ENCODE measurements at regions not wholly inside any gene's neighbourhood (a gene's known extent, or its start where the extent isn't known, plus 50 kb on each side); places are given as distances from the start of the nearest gene placed in this dataset.
"Not testable (repeated sequence)": the region's sequence is repeated elsewhere in the genome, so short reads cannot be mapped to it uniquely, and the experiment has no call there.

DNA sequence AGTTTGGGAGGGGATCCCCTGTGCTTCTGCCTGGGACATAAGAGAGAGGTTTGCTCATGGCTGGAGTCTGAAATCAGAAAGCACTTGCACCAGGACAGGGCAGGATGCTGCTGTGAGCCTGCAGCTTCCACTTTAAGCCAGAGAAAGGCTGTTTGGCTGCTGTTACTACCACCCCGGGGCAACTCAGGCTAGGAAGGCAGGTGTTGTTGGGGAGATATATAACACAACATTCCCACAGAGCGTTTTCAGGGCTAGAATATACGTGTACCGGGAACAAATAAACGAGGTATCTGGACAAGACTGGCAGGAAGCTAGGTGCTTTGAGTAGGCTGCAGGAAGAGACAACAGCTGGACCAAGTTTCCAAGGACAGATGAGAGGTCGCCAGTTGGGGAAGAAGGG, 313.3 kb upstream of the CCL2 start:
- no peak for DNase-seq (ENCODE audit: low read depth in 2 of 2)

DNA sequence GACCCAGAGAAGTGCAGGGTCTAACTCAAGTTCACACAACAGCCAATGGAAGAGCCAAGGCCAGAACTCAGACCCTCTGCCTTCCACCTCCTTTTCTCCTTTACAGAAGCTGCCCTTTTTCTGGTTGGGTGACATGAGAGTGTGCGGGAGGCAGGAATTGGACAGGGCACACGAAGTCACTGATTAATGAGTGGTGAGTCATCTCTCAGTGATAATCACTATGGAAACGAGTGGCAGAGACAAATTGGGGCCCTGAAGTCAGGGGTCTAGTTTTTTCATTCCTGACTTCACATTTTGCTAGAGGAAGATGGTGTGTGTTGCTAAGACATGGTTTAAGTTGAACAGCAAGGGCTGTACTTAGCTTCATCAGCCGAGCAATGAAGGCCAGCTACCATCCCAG, 312.7 kb upstream of the CCL2 start:
- no peak for DNase-seq (ENCODE audit: low read depth in 2 of 2)

DNA sequence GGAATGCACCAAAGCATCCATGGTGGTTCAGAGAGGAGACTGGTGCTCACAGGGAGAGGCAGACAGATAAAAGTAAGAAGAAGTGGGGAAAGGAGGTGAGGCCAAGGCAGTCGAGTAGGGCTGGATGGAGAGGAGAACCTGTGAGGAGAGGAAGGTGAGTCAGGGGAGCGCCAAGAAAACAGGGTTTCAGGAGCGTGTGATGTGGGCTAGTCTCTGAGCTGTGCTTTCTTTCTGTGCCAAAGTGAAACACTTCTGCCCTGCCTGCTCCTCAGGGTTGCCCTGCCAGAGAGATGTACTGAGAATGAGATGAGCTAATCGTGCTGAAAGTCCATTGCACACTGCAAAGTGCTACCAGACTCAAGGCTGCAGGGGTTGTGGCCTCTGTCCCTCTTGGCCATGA, 310.7 kb upstream of the CCL2 start:
- DNase-seq (ENCODE audit: low read depth in 2 of 2): no peak

DNA sequence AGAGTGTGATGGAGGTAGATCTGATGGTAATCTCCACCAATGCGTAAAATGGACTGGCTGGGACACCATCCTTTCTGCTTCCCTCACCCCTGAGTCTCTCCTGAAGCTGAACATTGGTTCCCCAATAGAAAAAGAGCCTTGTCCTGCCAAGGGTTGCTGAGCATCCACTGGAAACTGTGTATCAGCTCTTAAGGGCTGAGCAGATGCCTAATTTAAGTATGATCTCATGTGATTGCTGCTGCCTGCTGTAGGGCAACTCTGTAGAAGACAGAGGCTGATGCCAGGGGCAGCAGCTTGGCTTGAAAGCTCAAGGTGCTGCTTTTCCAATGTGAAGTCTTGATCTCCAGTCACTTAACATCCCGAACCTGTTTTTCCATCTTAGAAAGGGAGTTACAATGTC, 310.3 kb upstream of the CCL2 start:
- no peak for DNase-seq (ENCODE audit: low read depth in 2 of 2)

DNA sequence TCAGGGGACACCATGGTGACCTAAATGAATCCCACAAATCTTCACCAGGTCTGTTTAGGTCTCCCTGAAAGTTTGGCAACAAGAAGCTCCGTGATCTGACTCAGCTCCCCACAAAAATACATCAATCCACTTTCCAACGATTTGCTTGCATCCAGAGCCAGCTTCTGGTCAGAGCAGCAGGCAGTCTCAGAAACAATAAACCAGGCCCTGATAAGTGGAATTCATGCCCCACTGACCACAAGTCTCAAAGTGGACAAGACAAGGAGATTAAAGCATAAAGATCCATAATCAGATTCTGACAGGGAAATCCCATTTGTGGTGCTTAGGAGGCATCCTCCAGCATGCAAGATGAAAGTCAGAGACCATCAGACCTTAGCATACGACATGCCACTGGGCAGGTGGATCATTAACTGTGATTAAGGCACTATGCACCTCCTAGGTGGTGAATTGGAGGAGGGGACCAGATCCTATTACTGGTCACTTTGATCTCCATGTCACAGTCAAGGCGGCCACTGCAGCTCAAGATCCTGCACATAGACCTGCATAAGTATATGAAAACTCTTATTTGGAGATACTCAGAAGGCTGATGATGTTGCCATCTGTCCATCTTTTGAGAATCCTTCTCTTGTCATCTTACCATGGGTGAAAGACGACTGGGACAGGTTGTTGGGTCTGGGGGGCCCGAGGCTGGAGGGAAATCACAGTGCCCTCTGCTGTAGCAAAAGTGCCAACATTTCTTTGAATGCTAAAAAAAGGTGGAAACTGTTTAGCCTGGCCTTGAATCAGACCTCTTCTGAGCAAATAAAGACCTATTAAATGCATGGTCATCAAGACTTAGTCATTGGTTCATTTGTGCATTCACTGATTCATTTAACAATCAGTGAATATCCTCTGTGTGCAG, 309.2 kb upstream of the CCL2 start:
- DNase-seq (ENCODE audit: low read depth in 2 of 2): no peak

DNA sequence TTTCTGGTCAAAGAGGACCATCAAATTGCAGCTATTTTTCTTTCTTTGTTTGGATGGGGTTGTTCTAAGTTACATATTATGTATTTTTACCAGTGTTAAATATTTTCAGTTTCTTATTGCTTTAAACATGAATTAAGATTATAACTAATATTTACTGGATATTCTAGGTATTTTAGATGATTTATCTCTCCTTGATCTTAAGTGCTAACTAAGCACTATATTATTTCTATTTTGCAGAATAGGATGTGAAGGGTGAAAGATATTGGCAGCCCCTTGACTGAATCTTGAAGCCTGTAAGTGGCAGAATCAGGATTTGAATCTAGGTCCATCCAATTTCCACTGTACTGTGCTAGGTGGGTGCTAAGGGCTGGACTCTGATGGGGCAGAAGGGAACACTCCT, 307.3 kb upstream of the CCL2 start:
- no peak for DNase-seq (ENCODE audit: low read depth in 2 of 2)

DNA sequence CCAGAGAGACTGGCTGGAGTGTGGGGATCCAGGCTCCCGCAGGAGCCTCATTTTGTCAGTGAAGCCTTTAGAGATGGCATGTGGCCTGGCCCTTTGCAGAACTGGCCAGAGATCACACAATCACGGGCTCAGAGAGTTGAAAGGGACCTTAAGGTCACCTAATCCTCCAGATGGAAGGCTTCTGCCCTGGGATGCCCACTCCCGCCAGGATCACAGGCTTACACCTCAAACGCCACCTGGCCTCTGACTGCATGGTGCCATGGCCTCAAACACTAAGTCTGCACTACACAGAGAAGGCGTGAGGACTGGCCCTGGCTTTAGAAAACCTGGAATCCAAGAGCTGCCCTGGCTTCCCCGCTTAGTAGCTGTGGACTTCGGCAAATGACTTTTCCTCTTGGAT, 306.8 kb upstream of the CCL2 start:
- no peak for DNase-seq (ENCODE audit: low read depth in 2 of 2)

DNA sequence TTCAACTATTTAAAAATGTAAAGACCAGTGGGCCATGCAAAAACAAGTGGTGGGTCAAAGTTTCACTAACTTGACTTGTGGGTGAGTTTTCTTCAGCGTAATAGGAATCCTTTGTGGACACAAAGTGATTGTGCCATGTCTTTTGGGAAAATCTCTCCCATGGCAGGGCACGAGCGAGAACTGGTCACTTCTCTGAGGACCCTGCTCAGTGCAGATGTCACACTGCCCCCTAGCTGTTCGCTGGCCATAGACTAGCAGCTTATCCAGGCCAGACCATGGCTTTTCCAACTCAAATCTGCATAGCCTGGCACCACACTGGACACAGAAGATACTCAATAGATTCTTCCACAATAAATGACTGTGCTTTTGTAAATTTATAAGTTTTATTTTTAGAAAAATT, 306.0 kb upstream of the CCL2 start:
- no peak for DNase-seq (ENCODE audit: low read depth in 2 of 2)

DNA sequence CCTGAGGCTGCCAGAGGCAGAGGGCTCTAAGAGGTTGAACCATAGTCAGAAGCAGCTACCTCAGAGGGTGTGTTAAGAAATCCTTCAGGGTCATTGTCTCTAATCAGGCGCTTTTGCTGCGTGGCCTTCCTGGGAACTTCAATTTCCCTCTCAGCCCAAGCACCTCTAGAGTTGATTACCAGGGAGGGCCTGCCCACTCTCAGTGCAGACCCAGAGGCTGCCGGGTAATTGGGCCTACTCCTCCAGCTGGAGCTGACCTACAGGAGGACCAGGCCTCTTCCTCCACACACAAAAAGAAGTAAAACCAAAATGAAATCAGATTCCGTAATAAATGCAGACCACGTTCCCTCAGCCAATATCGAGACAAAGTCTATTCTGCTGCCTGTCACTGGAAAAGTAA, 305.0 kb upstream of the CCL2 start:
- DNase-seq (ENCODE audit: low read depth in 2 of 2): no peak

DNA sequence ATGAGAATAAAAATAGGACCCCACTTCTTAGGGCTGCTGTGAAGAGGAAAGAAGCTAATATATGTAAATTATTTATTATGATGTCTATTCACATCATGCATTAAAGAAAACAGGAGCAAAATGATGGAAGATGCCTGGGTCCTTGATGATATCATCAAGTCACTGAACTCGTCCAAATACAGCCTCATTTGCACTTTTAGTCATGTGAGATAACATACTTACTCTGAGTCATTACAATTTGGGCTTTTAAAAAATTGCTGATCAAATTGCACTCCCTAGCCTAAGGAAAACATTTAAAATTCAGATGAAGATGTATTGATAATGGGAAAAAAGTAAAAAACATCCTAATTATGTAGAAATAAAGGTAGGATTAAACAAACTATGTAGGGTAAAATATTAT, 302.7 kb upstream of the CCL2 start:
- no peak for DNase-seq (ENCODE audit: low read depth in 2 of 2)

DNA sequence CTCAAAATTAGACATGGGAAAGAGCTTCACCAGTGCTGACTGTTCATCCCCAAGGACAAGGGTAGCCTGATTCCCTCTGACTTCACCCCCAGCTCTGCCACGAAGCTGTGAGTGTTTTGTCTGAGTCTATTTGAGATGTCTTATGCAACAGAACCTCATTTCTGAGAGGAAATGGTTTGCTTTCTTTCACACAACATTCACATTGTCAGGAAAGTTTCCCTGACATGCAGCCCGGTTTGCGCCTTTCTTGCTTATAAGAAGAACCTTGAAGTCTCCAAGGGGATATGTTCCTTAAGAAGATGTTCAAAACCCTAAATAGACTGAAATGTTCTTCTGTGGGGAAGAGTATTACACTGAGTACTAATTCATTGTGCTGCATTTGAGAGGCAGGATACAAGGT, 300.5 kb upstream of the CCL2 start:
- no peak for DNase-seq (ENCODE audit: low read depth in 2 of 2)

DNA sequence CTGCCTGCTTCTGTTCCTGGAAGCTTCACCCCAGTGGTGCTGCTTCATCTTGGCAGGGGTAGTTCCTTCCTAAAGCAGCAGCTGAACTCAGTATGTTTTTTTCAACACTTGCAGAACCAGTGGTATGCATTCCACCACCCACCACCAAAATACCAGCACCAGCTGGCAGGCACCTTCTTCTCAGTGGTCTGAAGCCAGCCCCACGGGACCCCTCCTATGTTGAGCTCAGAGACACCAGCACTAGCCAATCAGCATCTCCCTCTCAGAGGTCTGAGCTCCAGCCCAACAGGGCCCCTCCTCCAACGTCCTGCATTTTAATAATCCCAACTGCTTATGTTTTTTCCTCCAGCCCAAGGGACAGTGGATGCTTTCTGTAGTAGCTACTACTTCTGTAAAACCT, 299.6 kb upstream of the CCL2 start:
- DNase-seq (ENCODE audit: low read depth in 2 of 2): no peak

DNA sequence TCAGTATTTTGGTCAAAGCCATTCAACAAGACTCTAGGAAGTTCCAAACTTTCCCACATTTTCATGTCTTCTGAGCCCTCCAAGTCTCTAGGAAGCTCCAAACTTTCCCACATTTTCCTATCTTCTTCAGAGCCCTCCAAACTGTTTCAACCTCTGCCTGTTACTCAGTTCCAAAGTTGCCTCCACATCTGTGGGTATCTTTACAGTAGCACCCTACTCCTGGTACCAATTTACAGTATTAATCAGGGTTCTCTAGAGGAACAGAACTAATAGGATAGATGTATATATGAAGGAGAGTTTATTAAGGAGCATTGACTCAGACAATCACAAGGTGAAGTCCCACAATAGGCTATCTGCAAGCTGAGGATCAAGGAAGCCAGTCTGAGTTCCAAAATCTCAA, 296.0 kb upstream of the CCL2 start:
- DNase-seq (ENCODE audit: low read depth in 2 of 2): not testable (repeated sequence)

DNA sequence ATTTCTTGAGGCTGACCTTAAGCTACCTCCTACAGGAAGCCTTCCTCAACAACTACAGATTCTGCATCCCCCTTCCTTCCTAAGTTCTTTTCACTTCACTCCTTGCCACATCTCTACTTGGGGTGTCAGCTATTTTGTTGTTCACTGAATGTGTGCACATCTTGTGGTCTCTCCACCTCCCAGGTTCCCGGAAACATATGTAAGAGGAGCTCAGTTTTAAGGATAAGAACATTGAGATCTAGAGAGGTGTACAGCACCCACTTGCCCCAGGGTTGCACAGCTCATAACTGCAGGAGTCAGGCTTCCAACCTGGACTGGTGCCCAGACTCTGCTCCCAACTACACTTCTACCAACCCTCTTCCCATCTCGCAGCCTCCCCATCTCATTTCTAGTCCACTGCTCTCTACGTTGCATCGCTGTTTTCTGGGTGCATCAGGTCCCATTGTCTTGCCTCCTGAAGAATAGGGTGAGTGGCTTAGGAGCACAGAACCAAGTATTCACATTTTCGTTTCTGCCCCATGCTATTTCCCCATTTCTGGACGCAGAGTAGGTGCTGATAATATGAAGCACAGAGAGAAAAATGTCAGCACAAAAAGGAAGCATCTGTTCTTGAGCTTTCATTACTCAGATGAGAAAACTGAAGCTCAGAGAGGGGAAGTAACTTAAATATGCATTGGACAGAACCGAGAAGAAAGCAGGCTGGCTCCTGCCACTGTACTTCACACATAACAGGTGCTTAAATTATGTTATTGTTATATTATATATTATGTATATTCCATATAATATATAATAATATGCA, 292.0 kb upstream of the CCL2 start:
- no peak for DNase-seq (ENCODE audit: low read depth in 2 of 2)

DNA sequence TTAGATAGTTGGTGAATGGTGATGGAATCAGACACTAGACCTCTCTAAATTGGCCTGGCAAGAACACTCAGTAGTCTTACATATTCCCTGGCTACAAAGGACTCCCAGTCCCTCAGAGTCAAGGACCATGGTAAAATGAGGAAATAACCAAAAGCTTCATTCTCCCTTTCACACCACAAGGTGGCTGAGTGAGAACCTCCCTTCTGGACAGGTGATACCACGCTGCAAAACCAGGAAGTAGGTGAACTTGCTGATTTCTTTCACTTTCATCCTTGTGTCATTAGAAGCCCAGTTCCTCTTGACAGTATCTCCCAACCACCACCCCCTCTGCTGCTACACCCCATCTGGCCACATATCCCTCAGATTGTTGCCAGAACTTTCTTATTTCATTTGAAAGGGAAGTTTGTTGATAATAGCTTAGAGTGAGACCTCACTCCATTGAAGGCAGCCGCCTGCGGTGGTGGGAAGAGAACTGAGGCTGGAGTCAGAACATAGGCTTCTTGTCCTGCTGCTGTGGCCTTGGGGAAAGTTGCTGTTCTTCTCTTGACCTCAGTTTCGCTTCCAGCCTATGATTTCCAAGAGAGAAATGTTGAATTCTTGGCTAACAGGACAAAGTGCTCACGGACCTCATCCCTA, 290.6 kb upstream of the CCL2 start:
- DNase-seq (ENCODE audit: low read depth in 2 of 2): no peak

DNA sequence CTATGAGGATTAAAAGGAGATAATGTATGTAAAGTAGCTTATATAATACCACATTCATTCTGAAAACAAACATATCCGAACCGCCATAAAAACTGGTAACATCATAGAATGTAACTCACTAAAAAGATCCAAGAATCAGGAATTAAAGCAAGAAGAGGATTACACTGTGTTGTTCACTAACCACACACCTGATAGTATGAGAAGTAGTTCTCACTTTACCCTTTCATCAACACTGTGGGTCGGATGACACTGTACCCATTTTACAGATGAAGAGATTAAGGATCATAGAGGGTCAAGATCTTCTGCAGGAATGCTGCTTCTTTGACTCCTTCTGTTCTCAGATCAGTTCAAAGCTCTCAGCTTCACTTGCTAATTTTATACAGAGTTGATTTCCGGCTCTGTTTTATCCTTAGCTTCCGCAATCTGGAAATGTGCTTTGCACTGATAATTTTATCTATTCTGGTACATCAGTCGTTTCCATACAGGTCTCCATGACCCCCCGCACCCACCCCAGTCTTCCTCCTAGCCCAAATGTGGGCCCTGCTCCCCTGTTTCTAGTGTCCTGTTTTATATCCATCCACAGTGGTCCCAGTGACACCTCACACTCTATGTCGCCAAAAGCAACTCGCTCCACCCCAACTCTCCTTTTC, 288.6 kb upstream of the CCL2 start:
- no peak for DNase-seq (ENCODE audit: low read depth in 2 of 2)

DNA sequence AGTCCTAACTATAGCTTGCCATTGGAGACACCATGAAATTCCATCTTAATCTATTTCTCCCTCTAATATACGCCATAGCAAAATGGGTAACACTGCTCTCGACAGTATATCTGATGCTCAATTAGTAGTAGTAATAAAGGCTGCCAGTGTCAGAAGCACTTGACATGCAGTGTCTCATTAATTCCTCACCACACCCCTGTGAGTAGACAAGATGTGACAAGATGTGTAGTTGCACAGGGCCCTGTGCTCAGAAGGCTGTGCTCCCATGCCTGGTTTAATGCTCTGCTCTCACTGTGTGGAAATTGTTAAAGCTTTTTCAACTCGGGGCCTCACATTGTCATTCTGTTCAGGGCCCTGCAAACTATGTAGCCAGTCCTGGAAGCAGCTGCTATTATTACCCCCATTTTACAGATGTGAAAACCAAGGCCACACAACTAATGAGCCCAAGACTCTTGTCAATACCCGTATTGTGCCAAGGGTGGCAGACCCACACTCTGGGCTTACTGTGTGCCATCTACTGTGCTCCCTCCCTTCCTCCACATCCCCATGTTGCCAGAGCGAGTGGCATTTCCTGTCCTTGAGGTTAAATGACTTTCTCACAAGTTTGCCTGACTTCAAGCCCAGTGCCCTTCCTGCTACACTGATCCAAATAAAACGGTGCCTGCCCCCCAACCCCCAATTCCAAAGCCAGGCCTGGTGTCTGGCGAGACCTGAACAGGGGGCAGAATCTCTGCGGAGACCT, 287.3 kb upstream of the CCL2 start:
- no peak for DNase-seq (ENCODE audit: low read depth in 2 of 2)

DNA sequence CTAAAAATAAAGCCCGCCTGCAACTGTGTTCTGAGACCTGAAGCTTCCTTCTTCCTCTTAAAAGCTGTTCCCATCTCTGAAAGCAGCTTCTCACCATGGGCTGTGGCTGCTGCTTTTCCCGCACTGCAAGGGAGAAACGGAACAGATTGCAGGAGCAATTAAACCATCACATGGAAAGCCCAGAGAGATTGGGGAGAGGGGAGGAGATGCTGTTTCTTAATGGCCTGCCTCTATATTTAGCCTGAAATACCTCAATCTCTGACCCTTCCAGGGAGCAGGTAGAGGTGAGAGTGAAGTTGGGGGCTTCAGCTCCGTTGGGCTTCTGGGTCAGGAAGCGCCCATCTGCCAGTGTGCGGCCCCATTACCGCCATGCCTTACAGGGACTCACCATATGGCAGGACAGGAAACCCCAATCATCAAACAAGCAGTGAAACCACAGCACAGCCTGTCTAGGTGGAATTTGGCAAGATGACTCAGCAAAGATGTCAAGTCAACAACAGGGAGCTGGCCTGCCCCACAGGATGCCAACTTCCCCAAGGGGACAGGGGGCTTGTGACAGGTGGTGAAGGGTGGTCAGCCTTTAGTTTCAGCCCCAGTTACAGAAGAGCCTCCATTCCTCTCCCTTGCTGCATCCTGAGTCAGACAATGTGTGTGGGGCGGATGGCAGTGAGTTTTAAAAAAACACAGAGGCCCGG, 286.6 kb upstream of the CCL2 start:
- DNase-seq (ENCODE audit: low read depth in 2 of 2): no peak

DNA sequence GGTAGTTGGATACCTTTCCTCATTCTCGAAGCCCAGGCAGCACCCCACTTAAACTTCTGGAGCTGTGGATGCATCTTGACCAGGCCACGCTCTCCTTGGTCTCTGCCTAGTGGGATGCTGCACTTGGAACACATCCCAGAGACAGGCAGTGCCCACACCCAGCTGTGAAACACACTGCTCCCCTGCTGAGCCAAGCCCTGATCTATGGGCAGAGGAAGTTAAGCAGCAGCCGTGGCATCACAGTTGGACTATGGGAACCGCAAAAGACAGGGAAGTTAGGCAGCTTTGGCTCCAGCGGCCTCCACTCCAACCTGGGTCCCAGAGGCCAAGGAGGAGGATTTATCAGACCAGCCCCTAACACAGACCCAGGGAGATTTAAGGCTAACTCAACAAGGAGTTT, 284.8 kb upstream of the CCL2 start:
- no peak for DNase-seq (ENCODE audit: low read depth in 2 of 2)

DNA sequence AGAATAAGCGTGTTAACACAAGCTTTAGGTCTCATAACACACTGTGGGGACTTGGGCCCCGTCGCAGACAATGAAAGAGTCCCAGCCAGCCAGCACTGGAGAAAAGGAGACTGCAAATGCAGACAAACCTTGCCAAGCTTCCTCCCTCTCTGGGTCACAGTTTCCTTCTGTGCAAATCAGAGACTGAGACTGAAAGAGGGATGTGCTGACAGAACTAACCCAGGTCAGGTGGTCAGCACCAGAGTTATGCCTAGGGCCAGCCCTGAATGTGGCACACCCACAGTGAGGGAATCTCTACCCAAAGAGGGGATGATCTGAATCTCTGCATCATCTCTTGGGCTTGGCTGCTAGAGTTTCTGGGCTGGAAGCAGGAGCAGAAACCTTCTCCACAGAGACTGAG, 282.3 kb upstream of the CCL2 start:
- no peak for DNase-seq (ENCODE audit: low read depth in 2 of 2)

DNA sequence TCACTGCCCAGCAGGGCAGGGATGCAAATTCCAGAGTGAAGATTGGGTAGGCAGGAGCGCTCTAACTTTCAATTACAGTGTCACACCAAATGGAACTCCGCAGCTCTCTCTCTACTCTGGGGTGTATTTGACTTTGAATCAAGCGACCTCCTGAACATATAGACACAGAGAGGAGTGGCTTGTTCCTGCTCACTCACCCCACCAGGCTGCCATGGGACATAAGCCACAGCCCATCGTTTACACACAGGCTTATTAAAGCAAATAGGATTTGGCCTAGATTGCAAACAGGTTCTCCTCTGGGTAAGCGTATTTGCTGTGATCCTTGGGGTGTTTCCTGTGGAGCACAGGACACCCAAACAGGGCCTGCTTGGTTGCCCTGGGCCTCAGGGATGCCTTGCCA, 281.6 kb upstream of the CCL2 start:
- no peak for DNase-seq (ENCODE audit: low read depth in 2 of 2)

Measured in stimulated activated CD8-positive, alpha-beta memory T cell treated with anti-CD3 and anti-CD28 coated beads, Interleukin-2, amount 100 ng/mL, for 1 hour (primary cell).